GM12892 (cell line): ENCODE measurements at regions not wholly inside any gene's neighbourhood (a gene's known extent, or its start where the extent isn't known, plus 50 kb on each side); places are given as distances from the start of the nearest gene placed in this dataset.

ENCODE experiments used
- POLR2AphosphoS5 ChIP-seq: IDR thresholded peaks from 2 replicates; pipeline ENCODE4 v1.6.1; 2011; ENCODE audit warnings: low read depth, low read length, control low read depth
- TAF1 ChIP-seq: IDR thresholded peaks from 2 replicates; pipeline ENCODE4 v1.6.1; 2011; ENCODE audit warnings: low read depth, mild to moderate bottlenecking, control low read depth, low read length, borderline replicate concordance

DNA sequence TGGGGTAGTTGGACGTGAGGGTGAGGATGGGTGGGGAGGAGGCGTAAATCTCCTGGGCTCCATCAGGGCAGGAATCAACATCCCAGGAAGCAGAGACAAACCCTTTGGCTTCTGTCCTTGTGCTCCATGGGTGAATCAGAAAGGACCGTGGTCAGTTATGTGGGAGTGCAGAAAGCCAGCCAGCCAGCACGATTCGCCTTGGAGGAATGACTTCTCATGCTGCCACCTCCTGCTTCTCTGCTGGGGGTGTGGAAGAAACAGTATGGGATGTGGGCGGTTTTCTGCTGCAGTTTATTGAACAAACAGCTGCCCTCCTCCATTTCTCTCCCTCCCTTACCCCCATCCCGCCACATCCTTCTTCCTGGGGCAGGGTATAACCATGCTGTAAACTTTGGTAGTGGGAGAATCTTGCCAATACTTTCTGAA is 214.5 kb downstream of the SOX4 start:
- TF ChIP-seq POLR2AphosphoS5 = no peak
- no peak for TF ChIP-seq TAF1
